Middle frontal gyrus (tissue), 1 donor: ENCODE measurements at regions not wholly inside any gene's neighbourhood (a gene's known extent, or its start where the extent isn't known, plus 50 kb on each side); places are given as distances from the start of the nearest gene placed in this dataset.

Experiments
- DNase-seq: peaks from one replicate; pipeline ENCODE4 v3.0.0-alpha.2; 2015; ENCODE audit warnings: low spot score; ENCODE audit errors: extremely low spot score

GRCh38 chr6:108751851-108752732 lies 96.1 kb upstream of the ARMC2 start:
- DNase-seq, result no peak

- no peak for DNase-seq
Observed at GRCh38 chr6:108752733-108753590, 95.3 kb upstream of the ARMC2 start.

- peak; percentile 27 for DNase-seq
Observed at GRCh38 chr6:108755257-108756240, 92.7 kb upstream of the ARMC2 start.

GRCh38 chr6:108757357-108757756 lies 90.9 kb upstream of the ARMC2 start:
- no peak for DNase-seq

GRCh38 chr6:108758884-108759283 lies 89.3 kb upstream of the ARMC2 start:
- DNase-seq, result no peak

- DNase-seq, result no peak
Observed at GRCh38 chr6:108760126-108761050, 87.8 kb upstream of the ARMC2 start.

- DNase-seq, result no peak
Observed at GRCh38 chr6:108762394-108762793, 85.8 kb upstream of the ARMC2 start.

- DNase-seq, result no peak
Observed at GRCh38 chr6:108763931-108764579, 84.2 kb upstream of the ARMC2 start.

GRCh38 chr6:108764580-108764950 lies 83.7 kb upstream of the ARMC2 start:
- no peak for DNase-seq

GRCh38 chr6:108765495-108765894 lies 82.7 kb upstream of the ARMC2 start:
- DNase-seq, result no peak

- DNase-seq, result no peak
Observed at GRCh38 chr6:108766419-108766818, 81.8 kb upstream of the ARMC2 start.

- DNase-seq, result no peak
Observed at GRCh38 chr6:108766886-108767285, 81.3 kb upstream of the ARMC2 start.

- no peak for DNase-seq
Observed at GRCh38 chr6:108767418-108768165, 80.6 kb upstream of the ARMC2 start.

GRCh38 chr6:108768166-108768555 lies 80.1 kb upstream of the ARMC2 start:
- DNase-seq, result no peak

GRCh38 chr6:108768792-108769524 lies 79.3 kb upstream of the ARMC2 start:
- DNase-seq, result no peak

- no peak for DNase-seq
Observed at GRCh38 chr6:108771421-108771820, 76.8 kb upstream of the ARMC2 start.

- no peak for DNase-seq
Observed at GRCh38 chr6:108774555-108774954, 73.7 kb upstream of the ARMC2 start.

- no peak for DNase-seq
Observed at GRCh38 chr6:108777536-108777935, 70.7 kb upstream of the ARMC2 start.
